HEK293 (cell line): ENCODE measurements at regions not wholly inside any gene's neighbourhood (a gene's known extent, or its start where the extent isn't known, plus 50 kb on each side); places are given as distances from the start of the nearest gene placed in this dataset.

Experiments
- KLF9 ChIP-seq: fragments of 450-650 bp; formaldehyde crosslinking; IDR thresholded peaks from 2 replicates; pipeline ENCODE4 v1.5.1; 2016; ENCODE audit warnings: missing biosample characterization, missing genetic modification characterization, low read depth
- PRDM1 ChIP-seq: fragments of 450-650 bp; formaldehyde crosslinking; IDR thresholded peaks from 2 replicates; pipeline ENCODE4; 2016; ENCODE audit warnings: missing biosample characterization, missing genetic modification characterization
- TF ChIP-seq, protein P1 (sequence below): fragments of 450-650 bp; formaldehyde crosslinking; IDR thresholded peaks from 2 replicates; pipeline ENCODE4 v1.5.1; 2016; ENCODE audit warnings: missing biosample characterization, missing genetic modification characterization
- TF ChIP-seq, protein P2 (sequence below): fragments of 450-650 bp; formaldehyde crosslinking; IDR thresholded peaks from 2 replicates; pipeline ENCODE4 v1.5.1; 2016; ENCODE audit warnings: missing biosample characterization, missing genetic modification characterization
- TF ChIP-seq, protein P3 (sequence below): fragments of 450-650 bp; formaldehyde crosslinking; IDR thresholded peaks from 2 replicates; pipeline ENCODE4 v1.5.1; 2016; ENCODE audit warnings: missing biosample characterization, missing genetic modification characterization

DNA sequence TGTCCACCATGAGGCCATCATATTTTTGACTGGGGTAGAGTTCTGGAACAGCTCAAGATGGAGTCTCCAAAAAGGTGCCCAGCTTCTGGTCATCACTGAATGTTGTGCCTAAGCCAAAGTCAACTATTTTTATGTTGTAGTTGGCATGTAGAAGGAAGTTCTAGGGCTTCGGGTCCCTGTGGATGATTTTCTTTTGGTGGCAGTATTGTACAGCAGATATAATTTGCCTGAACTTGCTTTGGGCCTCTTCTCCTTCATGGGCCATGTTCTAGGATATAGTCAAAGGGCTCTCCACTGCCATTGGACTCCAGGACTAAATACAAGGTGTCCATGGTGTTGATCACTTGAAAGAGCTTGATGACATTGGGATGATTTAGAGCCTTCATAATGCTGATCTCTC lies 143.6 kb downstream of the SLC38A4 start:
- TF ChIP-seq, protein P1, sequence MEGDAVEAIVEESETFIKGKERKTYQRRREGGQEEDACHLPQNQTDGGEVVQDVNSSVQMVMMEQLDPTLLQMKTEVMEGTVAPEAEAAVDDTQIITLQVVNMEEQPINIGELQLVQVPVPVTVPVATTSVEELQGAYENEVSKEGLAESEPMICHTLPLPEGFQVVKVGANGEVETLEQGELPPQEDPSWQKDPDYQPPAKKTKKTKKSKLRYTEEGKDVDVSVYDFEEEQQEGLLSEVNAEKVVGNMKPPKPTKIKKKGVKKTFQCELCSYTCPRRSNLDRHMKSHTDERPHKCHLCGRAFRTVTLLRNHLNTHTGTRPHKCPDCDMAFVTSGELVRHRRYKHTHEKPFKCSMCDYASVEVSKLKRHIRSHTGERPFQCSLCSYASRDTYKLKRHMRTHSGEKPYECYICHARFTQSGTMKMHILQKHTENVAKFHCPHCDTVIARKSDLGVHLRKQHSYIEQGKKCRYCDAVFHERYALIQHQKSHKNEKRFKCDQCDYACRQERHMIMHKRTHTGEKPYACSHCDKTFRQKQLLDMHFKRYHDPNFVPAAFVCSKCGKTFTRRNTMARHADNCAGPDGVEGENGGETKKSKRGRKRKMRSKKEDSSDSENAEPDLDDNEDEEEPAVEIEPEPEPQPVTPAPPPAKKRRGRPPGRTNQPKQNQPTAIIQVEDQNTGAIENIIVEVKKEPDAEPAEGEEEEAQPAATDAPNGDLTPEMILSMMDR (tag by site-specific recombination) = no peak
- TF ChIP-seq PRDM1 (tag by site-specific recombination) (no peak), KLF9 (tag by site-specific recombination) (no peak)
- TF ChIP-seq, protein P2, sequence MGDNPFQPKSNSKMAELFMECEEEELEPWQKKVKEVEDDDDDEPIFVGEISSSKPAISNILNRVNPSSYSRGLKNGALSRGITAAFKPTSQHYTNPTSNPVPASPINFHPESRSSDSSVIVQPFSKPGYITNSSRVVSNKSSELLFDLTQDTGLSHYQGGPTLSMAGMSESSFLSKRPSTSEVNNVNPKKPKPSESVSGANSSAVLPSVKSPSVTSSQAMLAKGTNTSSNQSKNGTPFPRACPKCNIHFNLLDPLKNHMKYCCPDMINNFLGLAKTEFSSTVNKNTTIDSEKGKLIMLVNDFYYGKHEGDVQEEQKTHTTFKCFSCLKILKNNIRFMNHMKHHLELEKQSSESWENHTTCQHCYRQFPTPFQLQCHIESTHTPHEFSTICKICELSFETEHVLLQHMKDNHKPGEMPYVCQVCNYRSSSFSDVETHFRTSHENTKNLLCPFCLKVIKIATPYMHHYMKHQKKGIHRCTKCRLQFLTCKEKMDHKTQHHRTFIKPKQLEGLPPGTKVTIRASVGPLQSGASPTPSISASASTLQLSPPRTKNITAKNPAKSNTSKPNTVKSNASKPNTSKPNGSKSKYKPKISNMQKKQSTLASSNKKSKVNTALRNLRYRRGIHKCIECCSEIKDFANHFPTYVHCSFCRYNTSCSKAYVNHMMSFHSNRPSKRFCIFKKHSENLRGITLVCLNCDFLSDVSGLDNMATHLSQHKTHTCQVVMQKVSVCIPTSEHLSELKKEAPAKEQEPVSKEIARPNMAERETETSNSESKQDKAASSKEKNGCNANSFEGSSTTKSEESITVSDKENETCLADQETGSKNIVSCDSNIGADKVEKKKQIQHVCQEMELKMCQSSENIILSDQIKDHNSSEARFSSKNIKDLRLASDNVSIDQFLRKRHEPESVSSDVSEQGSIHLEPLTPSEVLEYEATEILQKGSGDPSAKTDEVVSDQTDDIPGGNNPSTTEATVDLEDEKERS (tag by site-specific recombination) = no peak
- TF ChIP-seq, protein P3, sequence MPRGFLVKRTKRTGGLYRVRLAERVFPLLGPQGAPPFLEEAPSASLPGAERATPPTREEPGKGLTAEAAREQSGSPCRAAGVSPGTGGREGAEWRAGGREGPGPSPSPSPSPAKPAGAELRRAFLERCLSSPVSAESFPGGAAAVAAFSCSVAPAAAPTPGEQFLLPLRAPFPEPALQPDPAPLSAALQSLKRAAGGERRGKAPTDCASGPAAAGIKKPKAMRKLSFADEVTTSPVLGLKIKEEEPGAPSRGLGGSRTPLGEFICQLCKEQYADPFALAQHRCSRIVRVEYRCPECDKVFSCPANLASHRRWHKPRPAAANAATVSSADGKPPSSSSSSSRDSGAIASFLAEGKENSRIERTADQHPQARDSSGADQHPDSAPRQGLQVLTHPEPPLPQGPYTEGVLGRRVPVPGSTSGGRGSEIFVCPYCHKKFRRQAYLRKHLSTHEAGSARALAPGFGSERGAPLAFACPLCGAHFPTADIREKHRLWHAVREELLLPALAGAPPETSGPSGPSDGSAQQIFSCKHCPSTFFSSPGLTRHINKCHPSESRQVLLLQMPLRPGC (tag by site-specific recombination) = no peak
